ENCODE measurements at regions not wholly inside any gene's neighbourhood (a gene's known extent, or its start where the extent isn't known, plus 50 kb on each side); places are given as distances from the start of the nearest gene placed in this dataset.
"Not testable (repeated sequence)": the region's sequence is repeated elsewhere in the genome, so short reads cannot be mapped to it uniquely, and the experiment has no call there.

DNA sequence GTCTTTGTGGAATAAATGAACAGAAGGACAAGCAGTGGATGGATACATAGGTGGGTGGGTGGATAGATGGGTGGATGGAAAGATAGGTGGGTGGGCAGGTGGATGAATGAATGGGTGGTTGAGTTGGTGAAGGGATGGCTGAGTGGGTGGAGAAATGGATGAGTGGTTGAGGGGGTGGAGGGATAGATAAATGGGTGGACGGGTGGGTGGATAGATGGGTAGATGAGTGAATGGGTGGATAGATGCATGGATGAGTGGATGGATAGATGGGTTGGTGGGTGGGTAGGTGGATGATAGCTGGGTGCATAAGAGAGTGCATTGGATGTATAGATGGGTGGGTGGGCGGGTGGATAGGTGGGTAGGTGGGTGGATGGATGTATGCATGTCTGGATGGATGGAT lies 63.5 kb downstream of the UNC93B1 start:
- DNase-seq, result not testable (repeated sequence)

DNA sequence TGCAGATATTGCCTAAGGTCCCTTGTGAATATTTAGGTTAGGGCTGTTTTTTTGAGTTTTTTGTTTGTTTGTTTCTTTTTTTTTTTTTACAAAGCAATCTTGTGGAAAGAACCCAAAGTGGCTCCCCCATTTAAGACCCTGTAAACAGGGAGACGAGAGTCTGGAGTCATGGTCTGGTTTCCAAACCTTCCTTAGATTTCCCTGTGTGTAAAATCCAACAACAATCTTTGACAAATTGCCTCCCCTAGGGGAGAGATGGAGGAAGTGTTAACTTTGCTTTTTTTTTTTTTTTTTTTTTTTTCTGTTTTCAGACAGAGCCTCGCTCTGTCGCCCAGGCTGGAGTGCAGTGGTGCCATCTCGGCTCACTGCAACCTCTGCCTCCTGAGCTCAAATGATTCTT lies 64.9 kb downstream of the UNC93B1 start:
- not testable (repeated sequence) for DNase-seq

DNA sequence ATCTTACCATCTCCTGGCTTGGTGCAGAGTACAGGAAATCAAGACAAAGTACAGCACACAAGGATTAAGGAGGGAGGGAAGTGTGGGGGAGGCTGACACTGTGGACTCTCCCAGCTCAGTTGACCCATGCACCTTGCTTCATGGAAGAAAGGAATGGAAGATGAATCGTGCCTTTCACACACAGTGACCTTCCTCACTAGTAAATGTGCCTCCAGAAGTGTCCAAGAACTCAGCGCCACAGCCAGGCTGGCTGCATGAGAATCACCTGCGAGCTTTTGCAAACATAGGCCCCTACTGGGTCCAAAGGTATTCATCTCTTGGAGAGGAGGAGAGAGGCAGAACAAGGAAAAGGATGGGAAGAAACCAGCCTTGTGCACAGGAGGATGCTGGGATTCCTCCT lies 65.5 kb downstream of the UNC93B1 start:
- DNase-seq, result not testable (repeated sequence)

DNA sequence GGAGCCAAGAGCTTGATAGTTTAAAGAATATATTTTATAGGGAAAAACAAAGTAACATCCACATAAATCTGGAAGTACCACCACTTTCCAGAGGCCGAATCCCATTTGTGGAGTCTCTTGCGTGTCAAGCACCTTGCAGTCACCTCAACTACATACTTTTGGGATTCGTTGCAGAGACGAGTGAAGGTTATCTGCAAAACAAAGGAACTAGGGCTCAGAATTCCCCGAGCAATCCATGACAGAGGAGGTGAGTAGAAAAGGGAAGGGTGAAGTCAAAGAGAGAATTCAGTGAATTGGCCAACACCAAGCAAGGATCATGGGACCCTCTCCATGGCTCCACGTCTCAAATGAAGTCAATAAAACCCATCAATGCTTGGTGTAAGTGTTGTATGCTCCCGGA lies 80.3 kb downstream of the UNC93B1 start:
- not testable (repeated sequence) for DNase-seq

DNA sequence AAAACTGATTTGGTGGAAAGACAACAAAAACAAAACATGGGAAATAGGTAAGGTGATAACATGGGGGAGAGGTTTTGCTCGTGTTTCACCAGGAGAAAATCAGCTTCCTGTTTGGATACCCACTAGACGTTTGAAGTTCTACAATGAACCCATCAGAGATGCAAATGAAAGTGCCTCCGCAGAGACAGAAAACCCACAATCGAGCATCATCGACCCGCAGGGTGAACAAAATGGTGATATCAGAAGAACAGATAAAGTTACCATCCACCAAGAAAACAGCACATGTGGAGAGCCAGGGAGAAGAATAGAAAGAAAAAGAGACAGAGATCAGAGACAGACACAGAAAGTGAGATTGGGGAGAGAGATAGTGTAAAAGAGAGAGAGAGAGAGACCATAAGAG lies 83.4 kb downstream of the UNC93B1 start:
- DNase-seq, result not testable (repeated sequence)

DNA sequence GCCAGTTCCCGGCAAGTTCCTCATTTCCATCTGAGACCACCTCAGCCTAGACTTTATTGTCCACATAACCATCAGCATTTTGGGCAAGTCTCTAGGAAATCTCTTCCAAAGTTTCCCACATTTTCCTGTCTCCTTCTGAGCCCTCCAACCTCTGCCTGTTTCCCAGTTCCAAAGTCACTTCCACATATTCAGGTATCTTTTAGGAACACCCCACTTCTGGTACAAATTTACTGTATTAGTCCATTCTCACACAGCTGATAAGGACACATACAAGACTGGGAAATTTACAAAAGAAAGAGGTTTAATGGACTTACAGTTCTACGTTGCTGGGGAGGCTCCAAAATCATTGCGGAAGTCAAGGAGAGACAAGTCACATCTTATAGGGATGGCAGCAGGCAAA lies 91.7 kb downstream of the UNC93B1 start:
- DNase-seq, result not testable (repeated sequence)

DNA sequence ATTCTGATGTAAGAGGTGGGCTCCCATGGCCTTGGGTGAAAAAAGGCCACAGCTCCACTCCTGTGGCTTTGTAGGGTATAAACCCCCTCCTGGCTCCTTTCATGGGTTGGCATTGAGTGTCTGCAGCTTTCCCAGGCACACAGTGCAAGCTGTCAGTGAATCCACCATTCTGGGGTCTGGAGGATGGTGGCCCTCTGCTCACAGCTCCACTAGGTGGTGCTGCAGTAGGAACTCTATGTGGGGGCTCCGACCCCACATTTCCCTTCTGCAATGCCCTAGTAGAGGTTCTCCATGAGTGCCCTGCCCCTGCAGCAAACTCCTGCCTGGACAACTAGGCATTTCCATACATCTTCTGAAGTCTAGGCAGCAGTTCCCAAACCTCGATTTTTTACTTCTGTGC lies 92.7 kb downstream of the UNC93B1 start:
- not testable (repeated sequence) for DNase-seq

DNA sequence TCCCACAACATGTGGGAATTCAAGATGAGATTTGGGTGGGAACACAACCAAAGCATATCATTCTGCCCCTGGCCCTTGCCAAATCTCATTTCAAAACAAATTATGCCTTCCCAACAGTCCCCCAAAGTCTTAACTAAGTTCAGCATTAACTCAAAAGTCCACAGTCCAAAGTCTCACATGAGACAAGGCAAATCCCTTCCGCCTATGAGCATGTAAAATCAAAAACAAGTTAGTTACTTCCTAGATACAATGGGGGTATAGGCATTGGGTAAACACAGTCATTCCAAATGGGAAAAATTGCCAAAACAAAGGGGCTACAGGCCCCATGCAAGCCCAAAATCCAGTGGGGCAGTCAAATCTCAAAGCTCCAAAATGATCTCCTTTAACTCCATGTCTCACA lies 93.1 kb downstream of the UNC93B1 start:
- not testable (repeated sequence) for DNase-seq

DNA sequence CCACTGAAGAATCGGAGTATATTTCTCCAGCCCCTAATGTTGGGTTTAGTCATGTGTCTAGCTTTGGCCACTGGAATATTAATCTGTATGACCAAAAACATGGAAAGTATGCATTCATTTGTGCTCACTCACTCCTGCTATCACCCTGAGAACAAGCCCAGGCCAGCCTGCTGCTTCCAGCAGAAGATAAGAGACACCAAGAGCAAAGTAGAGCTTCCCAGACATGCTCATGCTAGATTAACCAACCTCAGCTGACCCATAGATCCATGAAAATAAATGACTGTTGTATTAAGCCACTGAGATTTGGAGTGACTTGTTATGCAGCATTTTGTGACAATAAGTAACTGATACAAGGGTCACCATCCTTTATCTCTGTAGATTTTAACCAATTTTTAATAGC lies 96.9 kb downstream of the UNC93B1 start:
- DNase-seq, result not testable (repeated sequence)

DNA sequence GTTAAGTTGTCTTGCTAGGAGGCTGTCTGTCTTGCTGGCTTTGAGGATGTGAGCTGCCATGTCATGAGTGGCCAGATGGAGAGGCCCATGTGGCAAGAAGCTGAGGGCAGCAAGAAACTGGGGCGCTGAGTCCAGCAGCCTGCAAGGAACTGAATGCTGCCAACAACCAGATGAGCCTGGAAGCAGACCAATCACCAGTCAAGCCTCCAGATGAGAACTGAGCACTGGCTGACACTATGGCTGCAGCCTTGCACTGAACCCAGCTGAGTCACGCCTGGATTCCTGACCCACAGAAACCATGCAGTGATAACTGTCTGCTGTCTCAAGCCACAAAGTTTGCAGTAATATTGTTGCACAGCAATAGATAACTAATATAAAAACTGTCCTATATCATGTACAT lies 104.4 kb downstream of the UNC93B1 start:
- DNase-seq, result not testable (repeated sequence)

DNA sequence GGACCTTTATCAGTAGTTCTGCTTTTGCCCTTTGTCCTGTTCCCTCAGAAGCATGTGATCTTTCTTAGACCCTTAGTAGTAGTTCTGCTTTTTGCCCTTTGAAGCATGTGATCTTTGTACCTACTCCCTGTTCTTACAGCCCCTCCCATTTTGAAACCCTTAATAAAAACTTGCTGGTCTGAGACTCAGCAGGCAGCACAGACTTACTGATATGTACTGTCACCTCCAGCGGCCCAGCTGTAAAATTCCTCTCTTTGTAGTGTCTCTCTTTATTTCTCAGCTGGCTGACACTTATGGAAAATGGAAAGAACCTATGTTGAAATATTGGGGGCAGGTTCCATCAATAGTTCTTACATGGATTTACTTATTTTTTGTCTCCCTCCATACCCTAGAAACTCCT lies 110.4 kb downstream of the UNC93B1 start:
- not testable (repeated sequence) for DNase-seq

DNA sequence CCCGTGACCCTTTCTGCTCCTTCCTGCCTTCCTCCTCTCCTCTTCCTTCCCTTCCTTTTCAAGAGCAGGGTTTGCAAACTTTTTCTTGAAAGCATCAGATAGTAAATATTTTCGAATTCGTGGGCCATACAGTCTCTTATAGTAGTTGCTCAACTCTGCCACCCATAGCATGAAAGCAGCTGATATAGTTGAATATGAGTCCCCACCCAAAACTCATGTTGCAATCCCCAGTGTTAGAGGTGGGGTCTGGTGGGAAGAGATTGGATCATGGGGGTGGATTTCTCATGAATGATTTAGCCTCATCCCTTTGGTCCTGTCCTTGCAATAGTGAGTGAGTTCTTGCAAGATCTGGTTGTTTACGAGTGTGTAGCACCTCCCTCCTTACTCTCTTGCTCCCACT lies 114.3 kb downstream of the UNC93B1 start:
- not testable (repeated sequence) for DNase-seq

DNA sequence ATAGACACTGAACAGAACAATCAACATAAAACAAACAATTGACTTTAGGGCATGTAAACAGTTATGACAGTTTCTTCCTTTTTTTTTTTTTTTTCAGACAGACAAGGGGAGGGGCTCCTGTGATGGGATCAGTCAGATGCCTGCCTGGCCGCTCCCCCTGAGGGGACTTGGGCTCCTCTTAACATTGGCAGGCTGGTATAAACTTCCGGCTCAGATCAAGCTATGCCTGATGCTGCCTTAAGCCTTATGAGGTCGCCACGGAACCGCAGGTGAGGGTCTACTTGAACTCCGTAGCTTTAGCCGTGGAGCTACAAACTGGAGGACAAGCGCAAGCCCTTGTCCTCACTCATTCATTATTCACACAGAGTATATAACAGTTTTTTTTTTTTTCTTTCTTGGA lies 115.8 kb downstream of the UNC93B1 start:
- DNase-seq, result not testable (repeated sequence)

DNA sequence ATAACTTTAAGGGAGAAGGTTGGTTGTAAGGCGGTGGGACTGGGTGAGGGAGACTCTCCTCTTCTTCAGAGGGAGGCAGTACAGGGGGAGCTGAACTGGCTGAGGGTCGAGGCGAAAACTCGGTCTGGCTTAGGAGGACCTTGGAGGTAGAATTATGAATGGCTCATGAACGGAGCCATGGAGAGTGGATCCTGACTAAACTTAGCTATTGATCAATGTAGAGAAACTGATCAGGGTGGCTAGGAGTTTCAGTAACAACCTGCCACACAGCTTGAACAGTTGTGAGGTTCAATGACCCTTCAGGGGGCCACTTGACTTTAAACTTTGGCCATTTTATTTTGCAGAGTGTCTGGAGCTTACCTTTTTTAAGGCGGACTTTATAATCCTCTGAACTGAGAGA lies 117.2 kb downstream of the UNC93B1 start:
- DNase-seq, result not testable (repeated sequence)

DNA sequence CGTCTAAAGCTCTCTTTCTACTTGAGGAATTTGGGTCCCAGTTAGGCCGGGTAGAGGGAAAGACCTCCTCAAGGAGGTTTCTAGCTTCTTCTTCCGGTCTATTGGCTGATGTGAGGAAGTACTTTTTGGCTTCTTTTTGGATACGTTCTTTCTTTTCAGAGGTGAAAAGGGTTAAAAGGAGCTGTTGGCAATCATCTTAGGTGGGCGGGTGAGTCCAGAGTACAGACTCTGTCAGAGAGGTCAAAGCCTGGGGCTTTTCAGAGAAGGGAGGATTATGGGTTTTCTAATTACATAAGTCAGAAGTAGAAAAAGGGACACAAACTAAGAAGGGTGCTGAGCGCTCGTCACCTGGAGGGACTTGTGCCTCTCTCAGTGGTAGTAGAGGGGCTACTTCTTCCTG lies 117.7 kb downstream of the UNC93B1 start:
- DNase-seq, result not testable (repeated sequence)

DNA sequence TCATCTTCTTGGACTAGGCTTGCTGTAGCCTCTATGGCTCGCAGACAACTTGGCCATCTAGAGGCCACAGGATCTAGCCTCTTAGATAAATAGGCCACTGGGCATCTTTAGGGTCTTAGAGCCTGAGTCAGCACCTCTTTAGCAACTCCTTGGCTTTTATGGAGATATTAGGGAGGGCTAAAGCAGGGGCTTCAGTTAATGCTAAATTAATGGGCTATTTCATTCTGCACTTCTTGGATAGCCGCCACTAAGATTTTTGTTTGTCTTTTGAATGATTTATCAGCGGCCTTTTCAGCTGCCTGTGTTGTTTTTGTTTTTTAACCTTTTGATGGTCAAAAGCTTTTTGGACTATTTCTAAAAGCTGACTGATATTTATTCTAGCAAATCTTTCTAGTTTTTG lies 118.3 kb downstream of the UNC93B1 start:
- not testable (repeated sequence) for DNase-seq

DNA sequence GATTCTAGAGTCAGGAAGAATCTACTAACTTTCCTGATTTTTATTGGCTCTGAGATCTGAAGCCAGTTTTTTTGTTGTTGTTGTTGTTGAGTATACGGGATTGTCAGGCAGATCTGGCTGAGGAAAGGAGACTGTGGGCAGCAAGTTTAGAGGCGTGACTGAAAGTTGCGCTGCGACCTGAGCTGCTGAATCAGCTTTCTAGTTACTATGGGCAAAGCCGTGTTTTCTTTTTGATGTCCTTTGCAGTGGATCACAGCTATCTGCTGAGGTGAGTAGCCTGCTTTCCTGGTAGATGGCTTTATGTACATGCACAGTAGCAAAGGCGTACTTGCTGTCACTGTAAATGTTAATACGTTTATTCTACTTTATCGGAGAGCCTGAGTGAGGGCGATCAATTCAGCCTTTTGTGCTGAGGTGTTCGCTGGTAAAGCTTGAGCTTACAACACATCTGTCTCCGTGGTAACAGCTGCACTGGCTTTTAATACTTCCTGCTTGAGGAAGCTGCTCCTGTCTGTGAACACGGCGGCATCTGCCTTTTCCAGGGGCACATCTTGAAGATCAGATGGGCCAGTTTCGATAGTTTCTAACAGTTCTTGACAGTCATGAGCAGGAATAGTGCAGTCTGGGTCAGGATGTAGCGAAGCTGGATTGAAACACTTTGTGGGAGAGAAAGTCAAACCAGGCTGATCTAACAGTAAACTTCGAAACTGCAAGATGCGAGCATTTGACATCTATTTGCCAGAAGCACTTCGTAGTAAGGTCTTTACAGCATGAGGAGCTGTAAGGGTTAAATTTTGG lies 118.9 kb downstream of the UNC93B1 start:
- DNase-seq, result not testable (repeated sequence)

DNA sequence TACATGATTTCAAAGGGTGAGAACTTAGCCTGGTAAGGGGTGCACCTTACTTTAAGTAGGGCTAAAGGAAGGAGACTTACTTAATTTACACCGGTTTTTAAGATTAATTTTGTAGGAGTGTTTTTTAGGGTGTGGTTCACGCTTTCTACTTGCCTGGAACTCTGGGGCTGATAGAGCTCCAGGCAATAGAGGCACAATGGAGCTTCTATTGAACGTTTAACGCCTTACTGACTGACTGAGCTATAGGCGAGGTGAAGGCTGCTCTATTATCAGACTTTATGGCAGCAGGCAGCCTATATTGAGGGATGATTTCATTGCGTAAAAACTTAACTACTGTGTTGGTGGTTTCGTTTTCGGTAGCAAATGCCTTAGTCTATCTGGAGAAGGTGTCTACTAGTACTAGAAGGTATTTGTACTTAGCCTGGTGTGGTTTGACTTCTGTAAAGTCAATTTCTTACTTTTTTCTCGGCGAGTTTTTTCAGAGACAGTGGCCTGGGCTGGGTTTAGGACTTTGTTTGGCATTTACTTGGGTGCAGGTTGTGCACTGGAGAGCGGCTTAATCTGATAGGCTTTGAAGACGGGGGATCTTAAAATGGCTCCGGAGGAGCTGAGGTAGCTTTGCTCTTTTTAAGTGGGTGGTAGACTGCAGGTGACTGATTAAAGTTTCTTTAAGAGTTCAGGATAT lies 119.7 kb downstream of the UNC93B1 start:
- not testable (repeated sequence) for DNase-seq

DNA sequence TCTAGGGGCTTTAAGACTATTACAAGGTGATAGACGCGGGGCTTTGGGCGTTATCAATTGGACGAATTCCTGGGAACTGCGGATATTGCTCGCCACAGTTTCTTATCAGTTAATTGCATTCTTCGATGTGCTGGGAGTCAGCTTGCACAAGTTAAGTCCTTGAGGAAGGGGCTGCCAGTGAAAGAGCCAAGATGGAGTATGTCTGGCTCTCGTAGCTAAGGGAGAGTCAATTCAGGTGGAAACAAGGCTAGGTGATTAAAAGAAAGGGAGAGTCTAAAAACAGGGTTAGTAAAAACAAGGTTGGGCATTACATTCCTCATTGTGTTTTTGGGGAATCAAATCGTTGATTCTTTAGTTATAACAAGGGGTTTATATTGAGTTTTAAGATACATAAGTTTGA lies 121.6 kb downstream of the UNC93B1 start:
- DNase-seq, result not testable (repeated sequence)

DNA sequence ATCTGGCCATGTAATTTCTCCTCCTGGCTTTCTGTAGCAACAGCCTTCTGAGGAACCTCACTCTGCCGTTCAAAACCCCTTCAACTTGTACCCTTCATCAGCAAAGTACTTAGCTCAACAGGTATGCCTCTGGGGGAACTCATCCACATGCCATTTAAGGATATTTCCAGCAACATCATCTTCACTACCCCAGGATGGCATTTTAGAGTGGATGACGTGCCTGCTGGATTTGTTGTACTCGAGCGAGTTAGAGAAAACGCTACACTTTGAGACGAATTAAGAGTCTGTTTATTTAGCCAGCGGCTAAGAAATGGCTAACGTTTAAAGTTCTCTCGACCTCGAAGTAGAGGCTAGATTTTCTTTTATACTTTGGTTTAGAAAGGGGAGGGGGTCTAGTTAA lies 122.1 kb downstream of the UNC93B1 start:
- not testable (repeated sequence) for DNase-seq

DNA sequence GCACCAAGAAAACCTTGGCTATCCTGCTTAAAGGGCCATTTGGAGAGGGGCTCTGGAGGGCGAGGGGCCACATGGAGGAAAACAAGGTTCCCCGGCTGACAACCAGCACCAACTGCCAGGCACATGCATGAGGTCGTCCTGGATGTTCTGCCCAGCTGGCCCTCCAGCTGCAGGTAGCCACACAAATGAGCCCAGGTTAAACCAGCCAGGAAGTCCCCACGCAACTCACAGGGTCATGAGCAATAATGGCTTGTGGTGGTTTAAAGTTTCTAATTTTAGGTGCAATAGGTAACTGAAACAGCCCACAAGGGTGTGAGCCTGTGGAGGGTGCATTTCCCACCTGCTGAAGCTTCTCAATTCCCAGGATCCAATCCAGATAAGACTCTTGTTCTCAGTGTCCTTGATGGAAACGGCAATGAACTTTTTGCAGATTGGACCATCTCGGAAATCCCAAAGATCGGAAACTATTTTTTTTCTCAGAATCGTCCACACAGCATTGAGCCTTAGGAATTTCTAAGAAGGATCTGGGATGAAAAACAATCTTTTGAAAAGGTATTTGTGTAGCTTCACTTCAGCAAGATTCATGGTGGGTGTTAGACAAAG lies 123.2 kb downstream of the UNC93B1 start:
- not testable (repeated sequence) for DNase-seq

DNA sequence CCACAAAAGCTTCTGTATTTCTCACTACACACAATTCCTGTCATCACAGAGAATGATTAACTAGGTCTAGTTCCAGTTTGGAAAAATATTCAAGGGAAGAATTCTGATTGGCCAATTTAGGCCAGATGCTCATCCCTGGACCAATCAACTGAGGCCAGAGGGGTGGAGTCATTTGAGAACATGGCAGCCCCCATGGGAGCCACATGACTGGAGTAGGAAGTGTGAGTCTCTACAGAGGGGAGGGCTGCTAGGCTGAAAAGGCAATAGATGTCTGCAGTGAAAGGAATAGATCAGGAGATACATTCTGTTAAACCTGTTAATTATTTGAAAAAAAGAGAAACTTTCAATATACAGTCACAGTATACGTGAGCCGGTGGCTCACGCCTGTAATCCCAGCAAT lies 125.2 kb downstream of the UNC93B1 start:
- not testable (repeated sequence) for DNase-seq

DNA sequence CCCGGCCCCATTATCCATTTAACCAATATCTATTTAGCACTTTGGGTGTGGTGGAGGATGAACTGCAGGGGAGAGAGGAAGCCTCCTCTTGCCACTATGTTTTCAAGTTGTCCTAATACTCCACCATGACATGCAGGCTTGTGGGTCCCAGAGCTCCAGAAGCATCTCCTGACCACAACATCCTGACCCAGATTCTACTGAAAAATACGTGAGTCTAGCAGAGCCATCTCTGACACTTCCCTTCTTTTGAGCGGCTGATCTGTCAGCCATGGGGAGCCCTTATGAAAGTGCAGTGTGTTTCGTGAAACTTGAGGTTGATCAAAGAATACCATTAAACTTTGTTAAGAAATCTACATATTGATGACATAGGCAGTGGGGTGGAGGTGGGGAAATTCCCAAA lies 126.6 kb downstream of the UNC93B1 start:
- DNase-seq, result not testable (repeated sequence)

DNA sequence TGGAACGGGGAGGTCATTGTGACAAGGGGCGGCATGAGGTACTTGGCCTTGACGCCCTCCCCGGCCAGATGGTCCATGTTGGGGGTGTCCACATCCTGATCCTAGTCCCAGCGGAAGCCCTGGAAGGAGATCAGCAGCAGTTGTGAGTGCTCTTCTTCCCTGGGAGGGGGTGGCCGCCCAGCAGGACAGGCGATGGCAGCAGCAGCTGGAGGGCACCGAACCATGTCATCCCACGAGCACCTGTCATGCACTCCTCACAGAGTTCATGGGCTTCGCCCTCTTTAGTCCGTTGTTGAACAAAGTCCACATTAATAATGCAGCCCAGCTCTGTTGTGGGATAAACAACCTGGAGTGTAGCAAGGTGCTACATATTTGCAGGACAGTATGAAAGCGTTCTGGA lies 130.7 kb downstream of the UNC93B1 start:
- DNase-seq, result not testable (repeated sequence)
